Naive thymus-derived CD4-positive, alpha-beta T cell (primary cell): ENCODE measurements at regions not wholly inside any gene's neighbourhood (a gene's known extent, or its start where the extent isn't known, plus 50 kb on each side); places are given as distances from the start of the nearest gene placed in this dataset.

Source experiments
- ATAC-seq: fragments of 150-1000 bp; cut with Tn5 transposase; 2 replicates; pipeline ENCODE4 v1.10.0; 2021; ENCODE audit warnings: mild to moderate bottlenecking, moderate library complexity
- CTCF ChIA-PET: fragments of 350-600 bp; sonication (Branson Sonifier 250); formaldehyde crosslinking; loops from one replicate; lab custom pipeline; 2021; ENCODE audit warnings: antibody characterized with exemption; lab: Charles Lee
- POLR2A ChIA-PET: fragments of 350-600 bp; sonication (Branson Sonifier 250); formaldehyde crosslinking; loops from one replicate; lab custom pipeline; 2021; ENCODE audit warnings: antibody characterized with exemption, inconsistent platforms; lab: Charles Lee
- DNase-seq, 9 donors: peaks; one replicate each; pipeline versions ENCODE4 v3.0.0 to v3.0.0-alpha.2; 2020 to 2022; ENCODE audit warnings: mixed read lengths in 1 of 9
- H3K27ac ChIP-seq: one replicate; pipeline ENCODE4 v1.7.0; 2013; ENCODE audit warnings: mild to moderate bottlenecking, low read depth, low read length, moderate library complexity
- H3K27me3 ChIP-seq, 2 donors: one replicate each; pipeline ENCODE4 v1.7.0; 2013; ENCODE audit warnings: low read length in 2 of 2, mild to moderate bottlenecking in 2 of 2, moderate library complexity in 2 of 2; ENCODE audit not compliant: control insufficient read depth in 2 of 2, insufficient read depth in 2 of 2
- H3K36me3 ChIP-seq, 3 experiments: 1 replicate in 2 of 3; 2 replicates in 1 of 3; pipeline ENCODE4 v1.7.0; 2013; ENCODE audit warnings: low read length in 3 of 3, mild to moderate bottlenecking in 3 of 3, moderate library complexity in 1 of 3; ENCODE audit not compliant: insufficient read depth in 3 of 3, control insufficient read depth in 2 of 3
- H3K4me1 ChIP-seq, 2 donors: one replicate each; pipeline ENCODE4 v1.7.0; 2013; ENCODE audit warnings: low read length in 2 of 2, mild to moderate bottlenecking in 2 of 2, moderate library complexity in 1 of 2; ENCODE audit not compliant: control insufficient read depth in 2 of 2, insufficient read depth in 2 of 2
- H3K4me3 ChIP-seq: 2 replicates; pipeline ENCODE4 v1.7.0; 2013; ENCODE audit warnings: mild to moderate bottlenecking, low read length
- H3K9me3 ChIP-seq, 3 experiments: 1 replicate in 2 of 3; 2 replicates in 1 of 3; pipeline ENCODE4 v1.7.0; 2013; ENCODE audit warnings: low read length in 3 of 3; ENCODE audit not compliant: control insufficient read depth in 2 of 3
- H3K27ac Mint-ChIP-seq, 9 donors: one replicate each; pipeline ENCODE4 v1.8.0; 2020 to 2022; ENCODE audit warnings: mixed read lengths in 9 of 9, mild to moderate bottlenecking in 8 of 9, moderate library complexity in 5 of 9, inconsistent platforms in 2 of 9
- H3K27me3 Mint-ChIP-seq, 5 donors: one replicate each; pipeline ENCODE4 v1.8.0; 2021 to 2022; ENCODE audit warnings: mixed read lengths in 5 of 5, mild to moderate bottlenecking in 1 of 5
- H3K36me3 Mint-ChIP-seq, 5 donors: one replicate each; pipeline ENCODE4 v1.8.0; 2020 to 2022; ENCODE audit warnings: mixed read lengths in 5 of 5, mild to moderate bottlenecking in 3 of 5, inconsistent platforms in 1 of 5
- H3K4me1 Mint-ChIP-seq, 7 donors: one replicate each; pipeline ENCODE4 v1.8.0; 2020 to 2022; ENCODE audit warnings: mixed read lengths in 7 of 7, mild to moderate bottlenecking in 3 of 7, inconsistent platforms in 1 of 7
- H3K4me3 Mint-ChIP-seq, 10 donors: one replicate each; pipeline ENCODE4 v1.8.0; 2020 to 2022; ENCODE audit warnings: mild to moderate bottlenecking in 10 of 10, mixed read lengths in 10 of 10, moderate library complexity in 6 of 10, inconsistent platforms in 2 of 10
- H3K9me3 Mint-ChIP-seq, 11 donors: one replicate each; pipeline ENCODE4 v1.8.0; 2020 to 2022; ENCODE audit warnings: mixed read lengths in 11 of 11, mild to moderate bottlenecking in 4 of 11, inconsistent platforms in 1 of 11, moderate library complexity in 1 of 11
- intact Hi-C, 2 donors: fragments of 100-400 bp; cut with micrococcal nuclease; formaldehyde crosslinking; loops; one replicate each; pipeline ENCODE4 v1.15.1; 2023

DNA sequence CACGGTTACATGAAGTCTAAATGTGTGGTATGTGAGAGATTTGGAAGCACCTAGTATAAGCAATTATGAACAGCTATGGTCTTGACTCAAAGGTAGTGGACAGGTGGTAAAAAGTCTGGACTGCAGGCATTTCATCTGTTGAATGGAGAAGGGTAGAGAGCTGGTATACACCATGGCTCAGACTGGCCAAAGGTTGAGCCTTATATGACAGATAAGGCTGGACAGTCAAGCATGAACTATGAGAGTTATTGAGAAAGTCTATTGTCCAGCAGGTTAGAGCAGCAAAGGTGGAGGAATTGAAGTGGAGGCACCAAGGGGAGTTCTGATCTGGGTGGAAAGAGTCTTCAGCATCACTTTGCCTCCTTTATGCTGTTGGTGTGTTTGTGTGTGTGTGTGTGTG, 346.7 kb upstream of the SLC14A2 start:
- no peak for DNase-seq
- H3K4me1 Mint-ChIP-seq = no peaks in the 10 kb centered on the region
- peaks cover 0 to 19% (median 16%) of the 10 kb centered on the region in 5 donors for H3K27me3 Mint-ChIP-seq
- ChIA-PET POLR2A (no interaction called here), CTCF (no interaction called here)
- H3K4me3 Mint-ChIP-seq = no peak overlapping the region
- no peak overlapping the region for H3K27ac Mint-ChIP-seq
- H3K36me3 ChIP-seq = no peaks in the 10 kb centered on the region
- intact Hi-C loops = no loop called here
- no peaks in the 10 kb centered on the region for H3K9me3 ChIP-seq
- no peak for ATAC-seq
- H3K4me1 ChIP-seq = no peaks in the 10 kb centered on the region
- H3K36me3 Mint-ChIP-seq = no peaks in the 10 kb centered on the region
- H3K27ac ChIP-seq = no peak overlapping the region
- H3K4me3 ChIP-seq = no peak overlapping the region
- H3K27me3 ChIP-seq = no peaks in the 10 kb centered on the region
- peaks cover 0 to 7% (median 0%) of the 10 kb centered on the region in 11 donors for H3K9me3 Mint-ChIP-seq

DNA sequence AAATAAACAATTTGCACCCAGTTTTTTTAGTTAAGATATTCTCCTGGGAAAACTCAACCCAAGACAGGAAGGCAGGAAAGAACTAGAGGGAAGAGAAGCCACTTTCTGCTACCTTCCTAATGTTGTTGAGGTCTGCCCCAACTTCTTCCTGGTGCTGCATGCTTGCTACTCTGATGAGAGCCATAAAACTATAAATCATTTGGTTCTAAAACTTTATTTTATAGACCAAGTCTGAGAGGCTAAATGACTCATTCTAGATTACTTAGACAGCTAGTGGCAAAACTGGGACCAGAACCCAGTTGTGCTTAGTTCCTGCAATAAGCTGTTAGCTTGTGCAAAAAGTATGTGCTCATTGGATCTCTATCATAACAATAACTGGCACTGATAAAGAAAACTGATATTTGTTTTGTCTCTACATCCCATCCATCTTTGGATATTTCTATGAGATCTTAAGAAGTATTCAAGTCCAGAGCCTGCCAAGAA, 344.9 kb upstream of the SLC14A2 start:
- Histone ChIP-seq H3K4me1 (no peaks in the 10 kb centered on the region), H3K9me3 (no peaks in the 10 kb centered on the region), H3K4me3 (no peak overlapping the region), H3K36me3 (no peaks in the 10 kb centered on the region), H3K27me3 (no peaks in the 10 kb centered on the region), H3K27ac (no peak overlapping the region)
- ChIA-PET POLR2A (no interaction called here), CTCF (no interaction called here)
- peaks cover 0 to 7% (median 0%) of the 10 kb centered on the region in 11 donors for H3K9me3 Mint-ChIP-seq
- DNase-seq (no peak), ATAC-seq (no peak)
- no peaks in the 10 kb centered on the region for H3K4me1 Mint-ChIP-seq
- peaks cover 0 to 19% (median 8%) of the 10 kb centered on the region in 5 donors for H3K27me3 Mint-ChIP-seq
- H3K36me3 Mint-ChIP-seq = no peaks in the 10 kb centered on the region
- intact Hi-C loops = no loop called here
- H3K27ac Mint-ChIP-seq = no peak overlapping the region
- no peak overlapping the region for H3K4me3 Mint-ChIP-seq

DNA sequence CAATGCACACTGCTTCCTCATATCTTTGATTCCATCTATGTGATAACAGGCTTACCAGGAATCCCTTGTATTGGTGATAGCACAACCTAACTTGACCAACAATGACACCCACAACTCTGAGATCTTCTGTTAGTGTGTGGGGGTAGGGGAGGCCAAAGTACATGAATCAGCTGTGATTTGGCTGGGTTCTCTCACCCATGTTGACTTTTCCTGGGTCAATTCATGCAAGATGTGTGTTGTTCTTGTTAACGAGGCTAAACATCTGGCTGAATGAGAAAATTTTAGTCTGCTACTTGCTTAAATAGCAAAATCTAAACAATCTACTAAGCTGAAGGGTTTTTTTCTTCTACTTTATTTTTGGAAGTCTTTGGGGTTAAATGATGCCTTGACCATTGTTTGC, 341.2 kb upstream of the SLC14A2 start:
- CTCF ChIA-PET = no interaction called here
- Histone ChIP-seq H3K9me3 (no peaks in the 10 kb centered on the region), H3K4me3 (no peak overlapping the region), H3K27ac (no peak overlapping the region), H3K27me3 (no peaks in the 10 kb centered on the region), H3K36me3 (no peaks in the 10 kb centered on the region), H3K4me1 (no peaks in the 10 kb centered on the region)
- H3K4me3 Mint-ChIP-seq = no peak overlapping the region
- POLR2A ChIA-PET = no interaction called here
- H3K27me3 Mint-ChIP-seq = peaks cover 0 to 6% (median 4%) of the 10 kb centered on the region in 5 donors
- DNase-seq = no peak
- no peaks in the 10 kb centered on the region for H3K36me3 Mint-ChIP-seq
- H3K4me1 Mint-ChIP-seq = no peaks in the 10 kb centered on the region
- no peak overlapping the region for H3K27ac Mint-ChIP-seq
- no peak for ATAC-seq
- intact Hi-C loops = no loop called here
- peaks cover 0 to 7% (median 0%) of the 10 kb centered on the region in 11 donors for H3K9me3 Mint-ChIP-seq

DNA sequence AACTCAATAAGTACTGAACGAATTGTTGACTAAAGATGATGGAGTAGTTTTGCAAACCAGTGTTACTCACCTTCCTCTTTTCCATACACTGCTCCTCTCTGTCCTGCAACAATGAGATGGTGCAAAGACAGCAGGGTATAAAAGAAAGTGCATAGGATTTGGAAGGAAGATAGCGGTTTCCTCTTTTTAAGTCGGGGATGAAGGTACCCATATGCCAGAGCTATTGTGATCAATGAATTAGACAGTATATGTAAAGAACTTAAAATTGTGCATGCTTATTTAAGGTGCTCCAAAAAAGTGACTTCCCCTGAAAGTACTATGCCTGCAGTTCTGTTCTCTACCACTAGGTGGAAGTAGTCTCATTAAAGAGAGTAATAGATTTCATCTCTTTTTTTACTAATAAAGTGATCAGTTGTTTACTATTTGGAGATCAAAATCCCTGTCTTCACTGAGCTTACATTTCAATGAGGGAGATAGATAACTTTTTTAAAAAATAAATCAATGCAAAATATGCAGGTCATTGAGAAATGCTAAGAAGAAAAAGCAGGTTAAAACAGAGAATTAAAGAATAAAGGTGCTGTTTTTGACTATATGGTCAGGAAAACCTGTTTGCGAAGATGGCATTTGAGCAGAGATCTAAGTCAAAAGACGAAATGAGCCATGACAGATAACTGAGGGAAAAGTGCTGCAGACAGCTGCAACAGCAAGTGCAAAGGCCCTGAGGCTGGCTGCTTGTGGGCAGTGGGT, 339.7 kb upstream of the SLC14A2 start:
- H3K27me3 Mint-ChIP-seq = peaks cover 0 to 5% (median 0%) of the 10 kb centered on the region in 5 donors
- H3K36me3 Mint-ChIP-seq = no peaks in the 10 kb centered on the region
- H3K9me3 Mint-ChIP-seq = peaks cover 0 to 7% (median 0%) of the 10 kb centered on the region in 11 donors
- POLR2A ChIA-PET = no interaction called here
- CTCF ChIA-PET = interaction anchor here (0.6 to 1.5 kb wide), 3 partner anchors 8 to 260 kb away, joined by 3 to 6 read pairs (median 3); no protein-coding TSS in a partner anchor
- Histone ChIP-seq H3K4me3 (no peak overlapping the region), H3K27me3 (no peaks in the 10 kb centered on the region), H3K9me3 (no peaks in the 10 kb centered on the region), H3K36me3 (no peaks in the 10 kb centered on the region), H3K27ac (no peak overlapping the region), H3K4me1 (no peaks in the 10 kb centered on the region)
- DNase-seq = peak in 2 of 9 donors; percentile 7 to 10
- peak; percentile 41 for ATAC-seq
- H3K27ac Mint-ChIP-seq = no peak overlapping the region
- H3K4me1 Mint-ChIP-seq = no peaks in the 10 kb centered on the region
- no peak overlapping the region for H3K4me3 Mint-ChIP-seq
- intact Hi-C loops = loop anchor here in 1 of 2 donors (1.0 kb wide), 1 partner anchor 109 kb away; no protein-coding TSS in a partner anchor

DNA sequence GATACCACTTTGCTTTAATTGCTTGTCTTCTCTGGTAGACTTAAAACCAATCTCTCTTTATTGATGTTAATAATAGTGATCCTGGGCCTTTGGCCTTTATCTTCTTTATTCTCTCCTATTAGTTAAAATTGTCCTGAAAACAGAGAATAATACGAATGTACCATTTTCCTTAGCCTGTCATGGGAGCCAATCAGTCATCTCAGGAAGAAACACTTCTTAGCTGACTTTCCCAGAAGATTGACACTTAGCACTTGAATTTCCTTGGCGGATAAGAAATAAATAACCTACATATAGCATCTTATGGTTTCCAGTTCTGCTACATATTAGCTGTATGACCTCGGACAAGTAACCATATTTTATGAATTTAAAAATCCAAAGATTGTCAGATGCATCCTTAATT, 338.4 kb upstream of the SLC14A2 start:
- H3K36me3 Mint-ChIP-seq = no peaks in the 10 kb centered on the region
- Histone ChIP-seq H3K27ac (no peak overlapping the region), H3K36me3 (no peaks in the 10 kb centered on the region), H3K4me3 (no peak overlapping the region), H3K27me3 (no peaks in the 10 kb centered on the region), H3K4me1 (no peaks in the 10 kb centered on the region), H3K9me3 (no peaks in the 10 kb centered on the region)
- no peak overlapping the region for H3K27ac Mint-ChIP-seq
- no peak for ATAC-seq
- ChIA-PET POLR2A (no interaction called here), CTCF (interaction anchor here (0.7 kb wide), 1 partner anchor 178 kb away, joined by 3 read pairs; no protein-coding TSS in a partner anchor)
- DNase-seq = no peak
- H3K4me3 Mint-ChIP-seq = no peak overlapping the region
- H3K9me3 Mint-ChIP-seq = peaks cover 0 to 5% (median 0%) of the 10 kb centered on the region in 11 donors
- peaks cover 0 to 2% (median 0%) of the 10 kb centered on the region in 7 donors for H3K4me1 Mint-ChIP-seq
- H3K27me3 Mint-ChIP-seq = peaks cover 0 to 6% (median 0%) of the 10 kb centered on the region in 5 donors
- intact Hi-C loops = no loop called here

DNA sequence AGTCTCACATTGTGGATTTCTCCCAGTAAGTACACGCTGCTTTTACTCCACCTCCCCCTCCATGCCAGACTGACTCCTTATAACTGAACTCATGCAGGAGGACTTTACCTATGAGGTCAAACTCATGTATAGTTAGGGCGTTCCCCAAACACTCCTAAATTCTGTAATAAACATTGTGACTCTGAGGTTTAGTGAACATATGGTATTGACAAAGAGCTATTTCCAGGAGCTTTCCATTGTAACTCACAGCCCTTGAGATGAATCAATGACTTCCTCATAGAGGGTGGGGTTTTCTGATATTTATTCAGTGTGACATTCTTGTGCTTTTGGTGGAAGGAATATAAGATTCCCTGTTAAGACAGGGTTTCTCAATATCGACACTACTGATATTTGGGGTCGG, 337.4 kb upstream of the SLC14A2 start:
- Mint-ChIP-seq H3K36me3 (no peaks in the 10 kb centered on the region), H3K4me3 (no peak overlapping the region), H3K27me3 (peaks cover 0 to 6% (median 0%) of the 10 kb centered on the region in 5 donors), H3K9me3 (peaks cover 0 to 5% (median 0%) of the 10 kb centered on the region in 11 donors), H3K4me1 (peaks cover 0 to 2% (median 0%) of the 10 kb centered on the region in 7 donors), H3K27ac (no peak overlapping the region)
- ChIA-PET POLR2A (no interaction called here), CTCF (no interaction called here)
- Histone ChIP-seq H3K9me3 (no peaks in the 10 kb centered on the region), H3K36me3 (no peaks in the 10 kb centered on the region), H3K4me3 (no peak overlapping the region), H3K27ac (no peak overlapping the region), H3K4me1 (no peaks in the 10 kb centered on the region), H3K27me3 (no peaks in the 10 kb centered on the region)
- ATAC-seq (no peak), DNase-seq (no peak)
- intact Hi-C loops = no loop called here
